ENCODE measurements at regions not wholly inside any gene's neighbourhood (a gene's known extent, or its start where the extent isn't known, plus 50 kb on each side); places are given as distances from the start of the nearest gene placed in this dataset.

- Histone ChIP-seq H3K9me3 (ENCODE audit: control insufficient read depth, insufficient read depth, low read length) (no peaks in the 10 kb centered on the region), H3K4me3 (ENCODE audit: low read depth, low read length) (no peak overlapping the region), H3K27ac (ENCODE audit: low read depth, low read length) (no peak overlapping the region), H3K27me3 (ENCODE audit: control insufficient read depth, insufficient read depth, low read length) (no peaks in the 10 kb centered on the region)
- DNase-seq (ENCODE audit: low read depth, low spot score): no peak
- CTCF ChIA-PET: no interaction called here
- POLR2A ChIA-PET: no interaction called here
- no peak for TF ChIP-seq CTCF (IDR thresholded peaks at IDR 0.05; ENCODE audit: low read depth, low read length)
Observed at GRCh38 chr20:60584221-60584620, 626.0 kb downstream of the CDH26 start.

DNA sequence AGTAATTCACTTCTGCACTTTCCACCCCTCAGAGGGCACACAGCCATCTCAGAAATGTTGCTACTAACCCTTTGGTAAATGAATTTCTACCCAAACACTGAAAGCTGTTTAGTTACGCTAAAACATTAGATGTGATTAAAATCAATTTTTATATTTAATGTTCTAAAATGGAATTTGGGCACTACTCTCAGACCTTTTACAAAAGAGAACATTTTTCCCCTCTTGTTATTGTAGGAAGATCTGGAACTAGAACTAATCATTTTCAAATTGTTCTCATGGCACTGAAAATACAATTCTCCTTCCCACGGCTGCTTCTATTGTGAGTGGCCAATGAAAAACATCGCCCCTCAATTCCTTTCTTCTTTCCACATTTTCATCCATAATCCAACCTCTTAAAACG is 627.4 kb downstream of the CDH26 start:
- Histone ChIP-seq H3K27ac (ENCODE audit: low read depth, low read length) (no peak overlapping the region), H3K9me3 (ENCODE audit: control insufficient read depth, insufficient read depth, low read length) (no peaks in the 10 kb centered on the region), H3K27me3 (ENCODE audit: control insufficient read depth, insufficient read depth, low read length) (no peaks in the 10 kb centered on the region), H3K4me3 (ENCODE audit: low read depth, low read length) (no peak overlapping the region)
- CTCF ChIA-PET: no interaction called here
- no peak for TF ChIP-seq CTCF (IDR thresholded peaks at IDR 0.05; ENCODE audit: low read depth, low read length)
- POLR2A ChIA-PET: no interaction called here
- no peak for DNase-seq (ENCODE audit: low read depth, low spot score)

DNA sequence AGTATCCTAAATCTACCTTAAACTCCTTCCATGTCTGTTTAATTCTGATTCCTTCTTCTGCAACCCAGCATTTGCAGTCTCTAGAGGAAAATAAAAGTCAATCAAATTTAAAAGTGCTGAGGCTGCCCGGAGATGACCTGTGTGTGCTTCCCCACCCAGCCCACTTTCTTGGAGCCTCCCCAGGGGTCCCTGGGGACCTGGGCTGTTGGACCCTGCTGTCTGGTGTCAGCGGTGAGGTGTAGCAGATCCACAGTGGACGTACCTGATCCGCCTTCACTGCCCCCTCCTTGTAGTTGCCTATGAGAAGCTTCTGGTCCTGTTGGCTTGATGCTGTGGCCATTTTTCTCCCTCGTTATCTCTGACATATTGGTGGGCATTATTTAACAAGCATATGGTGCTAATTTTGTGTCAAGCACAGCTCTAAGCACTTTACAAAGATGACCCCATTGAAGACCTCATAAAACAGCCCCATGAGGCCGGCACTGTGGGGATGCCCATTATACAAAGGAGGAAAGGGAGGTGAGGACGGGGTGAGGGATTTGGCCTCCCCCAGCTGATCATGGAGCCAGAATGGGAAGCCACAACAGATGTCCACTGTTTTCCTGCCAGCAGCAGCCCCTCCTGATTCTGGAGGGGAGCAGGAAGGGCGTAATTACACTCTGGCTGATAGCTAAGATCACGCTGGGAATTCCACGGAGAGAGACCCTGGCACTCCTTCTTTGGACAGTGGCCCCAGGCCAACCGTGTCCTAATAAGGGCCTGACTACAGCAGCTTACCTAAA is 628.2 kb downstream of the CDH26 start:
- Histone ChIP-seq H3K27me3 (ENCODE audit: control insufficient read depth, insufficient read depth, low read length) (no peaks in the 10 kb centered on the region), H3K27ac (ENCODE audit: low read depth, low read length) (no peak overlapping the region), H3K4me3 (ENCODE audit: low read depth, low read length) (no peak overlapping the region), H3K9me3 (ENCODE audit: control insufficient read depth, insufficient read depth, low read length) (no peaks in the 10 kb centered on the region)
- DNase-seq (ENCODE audit: low read depth, low spot score): no peak
- ChIA-PET CTCF (no interaction called here), POLR2A (no interaction called here)
- no peak for TF ChIP-seq CTCF (IDR thresholded peaks at IDR 0.05; ENCODE audit: low read depth, low read length)

DNA sequence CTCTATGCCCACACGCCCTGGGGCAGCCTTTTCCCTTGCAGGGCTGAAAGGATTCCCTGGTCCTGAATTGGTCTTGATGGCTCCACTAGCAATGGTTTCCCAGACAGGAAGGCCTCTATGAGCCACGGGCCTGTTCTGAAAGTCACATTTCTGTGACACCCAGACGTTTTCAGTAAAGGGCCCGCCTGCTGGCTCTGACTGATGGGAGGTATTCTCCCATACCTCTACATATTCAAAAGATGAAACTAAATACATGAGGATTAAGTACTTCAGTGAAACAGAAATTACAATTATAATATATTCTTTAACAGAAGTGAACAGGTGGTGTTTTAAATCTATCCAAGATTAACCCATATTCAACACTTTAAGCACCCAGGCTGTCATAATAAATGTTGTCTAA is 629.8 kb downstream of the CDH26 start:
- DNase-seq (ENCODE audit: low read depth, low spot score): no peak
- no peak overlapping the region for H3K27ac ChIP-seq (ENCODE audit: low read depth, low read length)
- H3K4me3 ChIP-seq (ENCODE audit: low read depth, low read length): no peak overlapping the region
- TF ChIP-seq CTCF (IDR thresholded peaks at IDR 0.05; ENCODE audit: low read depth, low read length): no peak
- ChIA-PET POLR2A (no interaction called here), CTCF (no interaction called here)
- H3K9me3 ChIP-seq (ENCODE audit: control insufficient read depth, insufficient read depth, low read length): no peaks in the 10 kb centered on the region
- H3K27me3 ChIP-seq (ENCODE audit: control insufficient read depth, insufficient read depth, low read length): no peaks in the 10 kb centered on the region

GRCh38 chr20:60589623-60590022 is 631.4 kb downstream of the CDH26 start:
- Histone ChIP-seq H3K27ac (ENCODE audit: low read depth, low read length) (no peak overlapping the region), H3K27me3 (ENCODE audit: control insufficient read depth, insufficient read depth, low read length) (no peaks in the 10 kb centered on the region), H3K9me3 (ENCODE audit: control insufficient read depth, insufficient read depth, low read length) (no peaks in the 10 kb centered on the region), H3K4me3 (ENCODE audit: low read depth, low read length) (no peak overlapping the region)
- ChIA-PET CTCF (no interaction called here), POLR2A (no interaction called here)
- TF ChIP-seq CTCF (IDR thresholded peaks at IDR 0.05; ENCODE audit: low read depth, low read length): no peak
- DNase-seq (ENCODE audit: low read depth, low spot score): no peak

Data from AG04450 (cell line).